Gastrocnemius medialis (tissue), 4 donors: ENCODE measurements at regions not wholly inside any gene's neighbourhood (a gene's known extent, or its start where the extent isn't known, plus 50 kb on each side); places are given as distances from the start of the nearest gene placed in this dataset.

Experiments
- ATAC-seq, 2 donors: fragments of 150-250 bp; one replicate each; pipeline ENCODE4 v1.9.1; 2016
- DNase-seq, 2 donors: peaks; one replicate each; pipeline ENCODE4 v3.0.0-alpha.2; 2019
- H3K27ac ChIP-seq, 4 donors: fragments of 200-600 bp; sonication (generic); 1 replicate in 1 of 4; 2 replicates in 3 of 4; pipeline ENCODE4 v1.5.1; 2016 to 2018; ENCODE audit warnings: mild to moderate bottlenecking in 2 of 4, moderate library complexity in 1 of 4
- H3K27me3 ChIP-seq, 3 donors: fragments of 200-600 bp; sonication (generic) in 2 of 3; 1 replicate in 1 of 3; 2 replicates in 2 of 3; pipeline versions ENCODE4 v1.5.1 to v1.6.0; 2016 to 2019; ENCODE audit warnings: mild to moderate bottlenecking in 1 of 3, moderate library complexity in 1 of 3
- H3K36me3 ChIP-seq, 2 donors: fragments of 200-600 bp; sonication (generic) in 1 of 2; one replicate each; pipeline ENCODE4 v1.5.1; 2017 to 2018
- H3K4me1 ChIP-seq, 2 donors: fragments of 200-600 bp; sonication (generic) in 1 of 2; one replicate each; pipeline ENCODE4 v1.5.1; 2016 to 2017; ENCODE audit warnings: mild to moderate bottlenecking in 2 of 2
- H3K4me3 ChIP-seq, 4 donors: fragments of 200-600 bp; sonication (generic) in 3 of 4; 1 replicate in 1 of 4; 2 replicates in 3 of 4; pipeline ENCODE4 v1.5.1; 2016 to 2019; ENCODE audit warnings: mild to moderate bottlenecking in 2 of 4
- H3K9me3 ChIP-seq, 3 donors: fragments of 200-600 bp; sonication (generic) in 2 of 3; 1 replicate in 1 of 3; 2 replicates in 2 of 3; pipeline ENCODE4 v1.5.1; 2016 to 2019
- CTCF ChIP-seq, 5 experiments: fragments of 450-650 bp in 3 of 5; fragments of 200-600 bp in 2 of 5; sonication (generic) in 2 of 5; IDR thresholded peaks in 4 of 5; conservative IDR thresholded peaks in 1 of 5; 1 replicate in 4 of 5; 2 replicates in 1 of 5; pipeline ENCODE4 v1.5.1; 2016 to 2019; ENCODE audit warnings: antibody characterized with exemption in 5 of 5, mild to moderate bottlenecking in 3 of 5, moderate library complexity in 3 of 5
- POLR2A ChIP-seq, 2 donors: fragments of 450-650 bp; IDR thresholded peaks; one replicate each; pipeline ENCODE4 v1.6.1; 2017; ENCODE audit warnings: antibody characterized with exemption in 2 of 2, mild to moderate bottlenecking in 2 of 2, moderate library complexity in 2 of 2
- in situ Hi-C, 4 donors: fragments of 200-750 bp; cut with MboI; loops; one replicate each; pipeline versions ENCODE4 v1.15.0 to v1.8.0; 2017; ENCODE audit warnings: low sequenced_read_pairs in 4 of 4
- intact Hi-C: fragments of 100-400 bp; cut with DNase I; formaldehyde crosslinking; loops from one replicate; pipeline ENCODE4 v1.15.1; 2023; ENCODE audit warnings: low total_unique reads

DNA sequence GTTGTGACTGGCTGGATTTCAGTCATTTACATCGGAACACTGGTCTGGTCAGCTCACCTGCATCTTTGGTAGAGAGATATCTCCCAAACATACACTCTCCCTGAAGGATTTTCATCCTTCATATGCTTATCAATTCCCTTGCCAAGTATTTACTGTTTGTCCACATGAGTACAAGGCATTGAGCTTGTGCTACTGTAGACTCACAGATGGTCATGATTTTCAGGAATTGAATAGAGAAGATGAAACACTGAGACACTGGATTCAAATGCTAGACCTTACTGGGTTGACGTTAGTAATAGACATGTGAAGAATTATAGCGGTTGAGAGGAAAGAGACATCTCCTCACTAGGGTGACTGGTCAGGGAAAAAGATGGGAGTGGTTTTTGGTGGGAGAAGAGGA, 62.9 kb upstream of the ABL1 start:
- no peak for DNase-seq
- no peak for ATAC-seq
- in situ Hi-C loops (loop anchor here (5.0 kb wide), 1 partner anchor 90 kb away; no protein-coding TSS in a partner anchor), intact Hi-C loops (loop anchor here (5.0 kb wide), 1 partner anchor 170 kb away; no protein-coding TSS in a partner anchor)
- Histone ChIP-seq H3K4me1 (peaks cover 0 to 3% of the 10 kb centered on the region in 2 donors), H3K27me3 (no peaks in the 10 kb centered on the region), H3K36me3 (no peaks in the 10 kb centered on the region), H3K9me3 (no peaks in the 10 kb centered on the region), H3K4me3 (no peak overlapping the region), H3K27ac (no peak overlapping the region)
- no peak for TF ChIP-seq POLR2A (IDR thresholded peaks at IDR 0.05)
- no peak for TF ChIP-seq CTCF (IDR thresholded peaks at IDR 0.05 in 4 of 5, conservative IDR thresholded peaks at IDR 0.05 in 1 of 5)

DNA sequence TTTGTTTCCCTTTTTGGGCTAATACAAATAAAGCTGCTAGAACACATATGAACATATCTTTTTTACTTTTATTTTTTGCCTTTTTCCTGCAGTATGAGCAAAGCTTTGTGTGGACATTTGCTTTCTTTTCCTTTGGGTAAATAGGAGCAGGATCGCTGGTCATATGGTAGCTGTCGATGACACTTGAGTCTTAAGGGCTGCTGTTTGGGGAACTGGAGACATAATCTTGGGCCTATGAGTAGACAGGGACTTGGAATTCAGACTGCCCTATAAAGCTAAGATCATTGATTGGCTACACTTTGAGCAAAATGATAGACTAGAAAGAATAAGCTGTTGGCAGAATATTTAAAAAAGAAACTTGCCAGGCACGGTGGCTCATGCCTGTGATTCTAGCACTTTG, 60.9 kb upstream of the ABL1 start:
- in situ Hi-C loops (loop anchor here (5.0 kb wide), 1 partner anchor 88 kb away; no protein-coding TSS in a partner anchor), intact Hi-C loops (loop anchor here (5.0 kb wide), 1 partner anchor 168 kb away; no protein-coding TSS in a partner anchor)
- no peaks in the 10 kb centered on the region for H3K36me3 ChIP-seq
- no peak overlapping the region for H3K27ac ChIP-seq
- no peak for DNase-seq
- no peak for TF ChIP-seq POLR2A (IDR thresholded peaks at IDR 0.05)
- no peak for TF ChIP-seq CTCF (IDR thresholded peaks at IDR 0.05 in 4 of 5, conservative IDR thresholded peaks at IDR 0.05 in 1 of 5)
- no peak overlapping the region for H3K4me3 ChIP-seq
- H3K9me3 ChIP-seq, result no peaks in the 10 kb centered on the region
- H3K4me1 ChIP-seq, result peaks cover 9% of the 10 kb centered on the region in 2 donors
- H3K27me3 ChIP-seq, result no peaks in the 10 kb centered on the region
- no peak for ATAC-seq

GRCh38 chr9:130775336-130775991, 59.6 kb upstream of the ABL1 start:
- Histone ChIP-seq H3K36me3 (no peaks in the 10 kb centered on the region), H3K4me1 (peaks cover 21 to 22% of the 10 kb centered on the region in 2 donors), H3K9me3 (no peaks in the 10 kb centered on the region), H3K27ac (no peak overlapping the region), H3K4me3 (no peak overlapping the region), H3K27me3 (no peaks in the 10 kb centered on the region)
- ATAC-seq (no peak), DNase-seq (no peak)
- in situ Hi-C loops (no loop called here), intact Hi-C loops (no loop called here)
- TF ChIP-seq POLR2A (IDR thresholded peaks at IDR 0.05), result no peak
- TF ChIP-seq CTCF (IDR thresholded peaks at IDR 0.05 in 4 of 5, conservative IDR thresholded peaks at IDR 0.05 in 1 of 5), result no peak

GRCh38 chr9:130779153-130779855, 55.8 kb upstream of the ABL1 start:
- H3K27ac ChIP-seq, result peak overlapping the region; percentile 58 to 75 (median 72)
- TF ChIP-seq CTCF (IDR thresholded peaks at IDR 0.05 in 4 of 5, conservative IDR thresholded peaks at IDR 0.05 in 1 of 5) (no peak), POLR2A (IDR thresholded peaks at IDR 0.05) (no peak)
- no peak overlapping the region for H3K4me3 ChIP-seq
- peaks cover 37 to 41% of the 10 kb centered on the region in 2 donors for H3K4me1 ChIP-seq
- DNase-seq (peak; percentile 23 to 55), ATAC-seq (peak in 1 of 2 donors; percentile 41)
- intact Hi-C loops, result no loop called here
- H3K9me3 ChIP-seq, result no peaks in the 10 kb centered on the region
- in situ Hi-C loops, result no loop called here
- no peaks in the 10 kb centered on the region for H3K36me3 ChIP-seq
- no peaks in the 10 kb centered on the region for H3K27me3 ChIP-seq
